HFFc6 (cell line): ENCODE measurements at regions not wholly inside any gene's neighbourhood (a gene's known extent, or its start where the extent isn't known, plus 50 kb on each side); places are given as distances from the start of the nearest gene placed in this dataset.

Source experiments
- DNase-seq: peaks from one replicate; pipeline ENCODE4 v3.0.0-alpha.2; 2018
- H3K27ac Mint-ChIP-seq: 2 replicates; pipeline ENCODE4 v1.8.0; 2020; ENCODE audit warnings: mild to moderate bottlenecking, mixed read lengths
- H3K27me3 Mint-ChIP-seq: 2 replicates; pipeline ENCODE4 v1.8.0; 2021; ENCODE audit warnings: mild to moderate bottlenecking, moderate library complexity, mixed read lengths; ENCODE audit not compliant: insufficient read depth
- H3K36me3 Mint-ChIP-seq: 2 replicates; pipeline ENCODE4 v1.8.0; 2021; ENCODE audit warnings: low read depth, mixed read lengths
- H3K4me1 Mint-ChIP-seq: 2 replicates; pipeline ENCODE4 v1.8.0; 2020; ENCODE audit warnings: low read depth, mixed read lengths
- H3K4me3 Mint-ChIP-seq: 2 replicates; pipeline ENCODE4 v1.8.0; 2020; ENCODE audit warnings: mild to moderate bottlenecking, moderate library complexity, mixed read lengths
- H3K9me3 Mint-ChIP-seq: 2 replicates; pipeline ENCODE4 v1.8.0; 2020; ENCODE audit warnings: mild to moderate bottlenecking, mixed read lengths
- TF ChIP-seq, protein P1 (sequence below): fragments of 200-600 bp; sonication (generic); IDR thresholded peaks from 2 replicates; pipeline ENCODE4 v1.5.0; 2021; ENCODE audit warnings: antibody characterized with exemption, mild to moderate bottlenecking

DNA sequence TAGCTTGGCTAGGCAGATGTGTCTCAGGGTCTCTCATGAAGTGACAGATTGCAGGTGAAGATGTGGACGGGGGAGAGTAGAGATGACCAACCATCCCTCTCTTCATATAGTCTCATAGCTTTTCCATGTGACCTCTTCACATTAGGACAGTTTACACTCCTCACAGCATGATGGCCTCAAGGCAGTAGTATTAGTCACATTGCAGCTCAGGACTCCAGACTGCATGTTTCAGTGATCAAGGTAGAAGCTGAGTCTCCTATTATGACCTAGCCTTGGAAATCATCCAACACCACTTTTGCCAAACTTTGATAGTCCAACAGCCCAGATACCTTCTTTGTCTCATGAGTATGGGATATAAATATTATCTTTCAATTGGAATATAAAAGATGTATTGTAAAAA, 147.7 kb downstream of the GASK1B start:
- no peak overlapping the region for H3K27ac Mint-ChIP-seq
- DNase-seq, result peak; percentile 40
- H3K4me1 Mint-ChIP-seq, result peaks cover 39% of the 10 kb centered on the region
- H3K27me3 Mint-ChIP-seq, result no peaks in the 10 kb centered on the region; the same call in none of the 2 replicates
- TF ChIP-seq, protein P1, sequence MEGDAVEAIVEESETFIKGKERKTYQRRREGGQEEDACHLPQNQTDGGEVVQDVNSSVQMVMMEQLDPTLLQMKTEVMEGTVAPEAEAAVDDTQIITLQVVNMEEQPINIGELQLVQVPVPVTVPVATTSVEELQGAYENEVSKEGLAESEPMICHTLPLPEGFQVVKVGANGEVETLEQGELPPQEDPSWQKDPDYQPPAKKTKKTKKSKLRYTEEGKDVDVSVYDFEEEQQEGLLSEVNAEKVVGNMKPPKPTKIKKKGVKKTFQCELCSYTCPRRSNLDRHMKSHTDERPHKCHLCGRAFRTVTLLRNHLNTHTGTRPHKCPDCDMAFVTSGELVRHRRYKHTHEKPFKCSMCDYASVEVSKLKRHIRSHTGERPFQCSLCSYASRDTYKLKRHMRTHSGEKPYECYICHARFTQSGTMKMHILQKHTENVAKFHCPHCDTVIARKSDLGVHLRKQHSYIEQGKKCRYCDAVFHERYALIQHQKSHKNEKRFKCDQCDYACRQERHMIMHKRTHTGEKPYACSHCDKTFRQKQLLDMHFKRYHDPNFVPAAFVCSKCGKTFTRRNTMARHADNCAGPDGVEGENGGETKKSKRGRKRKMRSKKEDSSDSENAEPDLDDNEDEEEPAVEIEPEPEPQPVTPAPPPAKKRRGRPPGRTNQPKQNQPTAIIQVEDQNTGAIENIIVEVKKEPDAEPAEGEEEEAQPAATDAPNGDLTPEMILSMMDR, result no peak
- peaks cover 12% of the 10 kb centered on the region for H3K36me3 Mint-ChIP-seq
- H3K9me3 Mint-ChIP-seq, result peaks cover 12% of the 10 kb centered on the region
- no peak overlapping the region for H3K4me3 Mint-ChIP-seq

DNA sequence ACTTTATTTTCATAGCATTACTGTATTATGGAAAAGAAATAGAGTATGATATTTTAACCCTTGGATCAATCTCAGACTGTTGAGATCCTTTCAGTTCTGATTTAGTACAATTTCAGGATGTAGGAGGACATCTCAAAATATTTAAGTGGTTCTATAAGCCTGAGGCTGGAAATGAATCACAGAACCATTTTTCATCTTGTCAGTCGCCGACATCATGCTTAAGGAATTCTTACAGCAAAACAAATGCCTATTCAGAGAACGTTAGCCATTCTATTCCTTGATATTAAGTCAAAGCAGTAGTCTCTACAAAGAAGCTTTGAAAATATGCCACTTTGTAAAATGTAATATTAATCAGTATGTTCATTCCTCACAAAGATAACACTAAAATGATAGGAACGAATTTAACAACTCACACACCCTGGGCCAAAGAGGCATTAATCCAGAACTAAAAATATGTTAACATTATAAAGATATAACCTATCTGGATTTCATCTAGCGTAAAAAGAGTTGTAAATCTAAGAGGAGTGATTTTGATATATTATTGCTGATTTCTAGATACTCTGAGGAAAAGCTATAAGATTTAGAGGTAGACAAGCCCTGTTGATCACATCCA, 152.0 kb downstream of the GASK1B start:
- no peaks in the 10 kb centered on the region; the same call in 1 of the 2 replicates for H3K27me3 Mint-ChIP-seq
- TF ChIP-seq, protein P1, result no peak
- H3K36me3 Mint-ChIP-seq, result no peaks in the 10 kb centered on the region
- DNase-seq, result peak; percentile 80
- H3K4me1 Mint-ChIP-seq, result peaks cover 68% of the 10 kb centered on the region
- H3K9me3 Mint-ChIP-seq, result no peaks in the 10 kb centered on the region
- H3K4me3 Mint-ChIP-seq, result peak overlapping the region; percentile 61
- H3K27ac Mint-ChIP-seq, result peak overlapping the region; percentile 77

DNA sequence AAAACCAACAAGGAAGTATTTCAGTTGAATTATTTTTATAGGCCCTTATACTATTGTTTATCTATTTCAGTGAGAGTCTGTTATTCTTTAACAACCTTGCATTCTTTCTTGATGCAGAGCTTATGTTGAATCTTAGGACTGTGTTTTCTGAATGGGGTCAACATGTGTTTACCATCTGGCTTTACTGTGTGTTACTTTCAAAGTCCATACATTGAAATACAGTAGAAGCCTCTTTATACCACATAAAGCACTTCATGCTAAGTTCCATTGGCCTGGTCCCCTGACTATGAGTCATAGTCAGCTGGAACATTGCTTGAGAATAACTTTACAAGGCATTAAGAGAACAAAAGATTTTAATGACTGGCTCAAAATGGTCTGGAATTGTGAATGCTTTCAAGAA, 152.6 kb downstream of the GASK1B start:
- H3K27ac Mint-ChIP-seq, result peak overlapping the region; percentile 77
- no peaks in the 10 kb centered on the region for H3K36me3 Mint-ChIP-seq
- peak; percentile 69 for DNase-seq
- H3K4me3 Mint-ChIP-seq, result peak overlapping the region; percentile 61
- no peaks in the 10 kb centered on the region for H3K27me3 Mint-ChIP-seq
- no peaks in the 10 kb centered on the region for H3K9me3 Mint-ChIP-seq
- TF ChIP-seq, protein P1, result no peak
- peaks cover 71% of the 10 kb centered on the region for H3K4me1 Mint-ChIP-seq

DNA sequence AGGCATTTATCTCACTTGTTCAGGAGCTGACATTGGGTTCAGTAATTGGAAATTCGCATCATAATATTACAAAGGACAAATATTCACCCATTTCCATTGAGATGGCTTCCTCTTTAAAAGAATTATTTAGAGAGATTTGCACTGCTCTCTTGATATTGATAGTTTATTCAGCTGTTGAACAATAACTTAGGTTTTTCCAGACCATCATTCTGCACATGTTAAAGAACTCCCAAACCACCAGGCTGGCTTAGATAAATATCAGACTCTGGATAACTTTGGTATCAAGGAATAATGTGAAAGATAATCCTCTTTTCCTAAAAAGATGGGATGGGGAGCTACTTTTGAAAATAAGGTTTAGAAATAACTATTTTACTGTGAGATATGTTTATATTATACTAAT, 154.0 kb downstream of the GASK1B start:
- no peaks in the 10 kb centered on the region for H3K9me3 Mint-ChIP-seq
- H3K27ac Mint-ChIP-seq, result no peak overlapping the region
- no peak for DNase-seq
- H3K4me3 Mint-ChIP-seq, result no peak overlapping the region
- no peaks in the 10 kb centered on the region for H3K36me3 Mint-ChIP-seq
- peaks cover 70% of the 10 kb centered on the region for H3K4me1 Mint-ChIP-seq
- TF ChIP-seq, protein P1, result no peak
- H3K27me3 Mint-ChIP-seq, result no peaks in the 10 kb centered on the region

DNA sequence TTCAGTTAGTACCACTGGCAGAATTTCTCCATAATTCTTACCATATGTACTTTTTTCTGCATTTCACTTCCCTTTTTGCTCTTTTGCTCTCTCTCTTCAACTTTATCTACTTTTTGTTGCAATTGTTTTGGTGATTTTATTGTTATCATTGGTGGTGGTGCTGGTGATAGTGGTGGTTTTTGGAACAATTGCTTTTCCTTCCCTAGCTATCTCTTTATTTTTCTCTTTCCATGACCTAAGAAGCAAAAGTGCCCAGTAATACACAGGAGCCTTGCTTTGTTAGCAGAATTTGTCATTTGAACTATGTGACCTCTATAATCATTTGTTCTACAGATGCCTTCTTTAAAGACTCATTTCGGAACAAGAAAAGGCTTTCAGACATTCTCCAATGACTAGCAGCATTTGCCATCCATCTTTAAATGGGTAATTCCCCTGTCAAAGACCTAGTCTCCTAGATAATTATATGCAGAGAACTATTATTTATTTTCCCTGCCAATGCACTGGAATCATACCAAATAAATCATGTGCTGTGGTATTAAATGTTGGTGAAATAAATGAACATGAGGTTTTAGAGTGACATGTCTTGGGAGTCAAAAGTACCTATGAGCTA, 154.5 kb downstream of the GASK1B start:
- peaks cover 1% of the 10 kb centered on the region for H3K36me3 Mint-ChIP-seq
- H3K4me3 Mint-ChIP-seq, result no peak overlapping the region
- TF ChIP-seq, protein P1, result no peak
- no peak for DNase-seq
- no peaks in the 10 kb centered on the region for H3K27me3 Mint-ChIP-seq
- no peaks in the 10 kb centered on the region for H3K9me3 Mint-ChIP-seq
- H3K4me1 Mint-ChIP-seq, result peaks cover 75% of the 10 kb centered on the region
- H3K27ac Mint-ChIP-seq, result peak overlapping the region; percentile 6; the same call in 1 of the 2 replicates
